B cell (primary cell): ENCODE measurements at regions not wholly inside any gene's neighbourhood (a gene's known extent, or its start where the extent isn't known, plus 50 kb on each side); places are given as distances from the start of the nearest gene placed in this dataset.

Source experiments
- ATAC-seq: fragments of 200-7000 bp; cut with Tn5 transposase; one replicate; pipeline ENCODE4 v1.10.0; 2021; ENCODE audit warnings: low read depth, mild to moderate bottlenecking, moderate number of reproducible peaks, moderate library complexity
- CTCF ChIA-PET: fragments of 350-600 bp; sonication (Branson Sonifier 250); formaldehyde crosslinking; loops from one replicate; lab custom pipeline; 2021; ENCODE audit warnings: antibody characterized with exemption, inconsistent platforms; lab: Charles Lee
- POLR2A ChIA-PET: fragments of 350-600 bp; sonication (Branson Sonifier 250); formaldehyde crosslinking; loops from one replicate; lab custom pipeline; 2021; ENCODE audit warnings: antibody characterized with exemption; lab: Charles Lee
- DNase-seq: peaks from one replicate; pipeline ENCODE4 v3.0.0; 2013
- H2AFZ ChIP-seq: 2 replicates; pipeline ENCODE4 v1.6.1; 2012; ENCODE audit warnings: mild to moderate bottlenecking, low read depth, low read length; ENCODE audit not compliant: insufficient read depth, poor library complexity, severe bottlenecking
- H3K27ac ChIP-seq, 2 donors: 1 replicate in 1 of 2; 2 replicates in 1 of 2; pipeline ENCODE4 v1.5.1; 2012 to 2013; ENCODE audit warnings: low read length in 2 of 2, mild to moderate bottlenecking in 2 of 2, moderate library complexity in 1 of 2
- H3K27me3 ChIP-seq, 4 experiments: fragments of 200-600 bp in 1 of 4; sonication (generic) in 1 of 4; replicated peaks in 1 of 4; 1 replicate in 2 of 4; 2 replicates in 2 of 4; pipeline versions ENCODE4 v1.6.1 to v1.7.0; 2013 to 2016; ENCODE audit warnings: low read length in 3 of 4, mild to moderate bottlenecking in 2 of 4, mixed read lengths in 1 of 4, moderate library complexity in 1 of 4; ENCODE audit not compliant: insufficient read depth in 4 of 4, control insufficient read depth in 3 of 4; ENCODE audit errors: control extremely low read depth in 1 of 4
- H3K36me3 ChIP-seq, 2 experiments: replicated peaks in 1 of 2; 1 replicate in 1 of 2; 2 replicates in 1 of 2; pipeline versions ENCODE4 v1.6.1 to v1.7.1; 2013; ENCODE audit warnings: low read length in 1 of 2; ENCODE audit not compliant: insufficient read depth in 2 of 2, control insufficient read depth in 1 of 2; ENCODE audit errors: control extremely low read depth in 1 of 2, extremely low read depth in 1 of 2
- H3K4me1 ChIP-seq, 2 donors: fragments of 200-600 bp in 1 of 2; sonication (generic) in 1 of 2; 1 replicate in 1 of 2; 2 replicates in 1 of 2; pipeline versions ENCODE4 v1.5.1 to v1.6.1; 2013 to 2017; ENCODE audit warnings: low read length in 2 of 2; ENCODE audit not compliant: control insufficient read depth in 2 of 2, insufficient read depth in 2 of 2
- H3K4me2 ChIP-seq: replicated peaks from 2 replicates; pipeline ENCODE3; 2012; ENCODE audit warnings: mild to moderate bottlenecking, low read depth, low read length; ENCODE audit not compliant: poor library complexity, severe bottlenecking
- H3K4me3 ChIP-seq, 5 experiments: fragments of 200-600 bp in 1 of 5; sonication (generic) in 1 of 5; 1 replicate in 3 of 5; 2 replicates in 2 of 5; pipeline versions ENCODE4 v1.5.1 to v1.7.0; 2011 to 2016; ENCODE audit warnings: low read length in 4 of 5, mild to moderate bottlenecking in 4 of 5, low read depth in 2 of 5, control low read depth in 1 of 5, moderate library complexity in 1 of 5; ENCODE audit not compliant: insufficient read depth in 1 of 5; ENCODE audit errors: control extremely low read depth in 1 of 5, extremely low read depth in 1 of 5
- H3K79me2 ChIP-seq: fragments of 200-600 bp; sonication (generic); one replicate; pipeline ENCODE4 v1.6.0; 2016; ENCODE audit warnings: low read length; ENCODE audit not compliant: control insufficient read depth, insufficient read depth
- H3K9ac ChIP-seq: fragments of 200-600 bp; sonication (generic); 2 replicates; pipeline ENCODE4 v1.6.1; 2017; ENCODE audit warnings: mild to moderate bottlenecking, low read length, moderate library complexity
- H3K9me3 ChIP-seq, 3 donors: one replicate each; pipeline versions ENCODE4 v1.6.1 to v1.7.1; 2013; ENCODE audit warnings: low read length in 2 of 3; ENCODE audit not compliant: control insufficient read depth in 2 of 3, insufficient read depth in 1 of 3; ENCODE audit errors: control extremely low read depth in 1 of 3
- H4K20me1 ChIP-seq: 2 replicates; pipeline ENCODE4 v1.6.0; 2012; ENCODE audit warnings: mild to moderate bottlenecking, low read length; ENCODE audit not compliant: insufficient read depth, control insufficient read depth, poor library complexity, severe bottlenecking
- H3K27ac Mint-ChIP-seq: one replicate; pipeline ENCODE4 v1.8.0; 2021; ENCODE audit warnings: mixed read lengths
- H3K27me3 Mint-ChIP-seq: one replicate; pipeline ENCODE4 v1.8.0; 2021; ENCODE audit warnings: mixed read lengths
- H3K4me1 Mint-ChIP-seq: one replicate; pipeline ENCODE4 v1.8.0; 2021; ENCODE audit warnings: mixed read lengths
- H3K4me3 Mint-ChIP-seq: one replicate; pipeline ENCODE4 v1.8.0; 2021; ENCODE audit warnings: mixed read lengths
- H3K9me3 Mint-ChIP-seq: one replicate; pipeline ENCODE4 v1.8.0; 2022; ENCODE audit warnings: mixed read lengths; ENCODE audit not compliant: insufficient read depth
- EZH2 ChIP-seq: IDR thresholded peaks from 2 replicates; pipeline ENCODE4 v1.6.1; 2012; ENCODE audit warnings: borderline replicate concordance, low read depth, mild to moderate bottlenecking, moderate library complexity, low read length; ENCODE audit not compliant: insufficient read depth, poor library complexity, severe bottlenecking
- WGBS: methylation state at CpG from one replicate; pipeline ENCODE4 v1.1.5; 2013; ENCODE audit warnings: missing lambda C conversion rate; ENCODE audit not compliant: insufficient coverage; 5-methylcytosine and 5-hydroxymethylcytosine counted together
- intact Hi-C: fragments of 100-400 bp; cut with micrococcal nuclease; formaldehyde crosslinking; loops from one replicate; pipeline ENCODE4 v1.10.0; 2022
- TF ChIP-seq, protein P1 (sequence below): fragments of 200-600 bp; IDR thresholded peaks from one replicate; pipeline ENCODE4 v1.8.0; 2022; ENCODE audit warnings: antibody characterized with exemption, mild to moderate bottlenecking

GRCh38 chr18:37871561-37871960, 306.0 kb upstream of the CELF4 start:
- intact Hi-C loops: no loop called here
- POLR2A ChIA-PET: no interaction called here

DNA sequence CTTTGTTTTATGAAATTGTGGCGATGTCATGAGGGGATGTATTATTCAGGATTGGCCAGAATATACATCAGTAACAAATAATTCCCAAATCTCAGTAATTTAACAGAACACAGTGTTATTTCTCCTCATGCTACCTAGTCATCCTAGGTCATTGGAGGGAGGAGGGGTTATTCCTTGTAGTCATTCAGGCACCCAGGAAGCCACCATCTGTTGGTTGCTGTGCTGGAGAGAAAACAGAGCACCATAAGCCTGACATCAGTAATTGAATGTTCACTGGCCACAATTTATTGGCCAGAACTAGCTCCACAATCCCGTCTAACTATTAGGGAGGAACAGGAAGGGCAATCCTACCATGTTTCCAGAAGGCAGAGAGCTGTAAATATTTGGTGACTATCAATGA, 303.5 kb upstream of the CELF4 start:
- intact Hi-C loops: no loop called here
- Histone ChIP-seq H3K4me1 (no peaks in the 10 kb centered on the region), H4K20me1 (no peaks in the 10 kb centered on the region), H3K79me2 (no peaks in the 10 kb centered on the region), H3K9me3 (no peaks in the 10 kb centered on the region), H3K4me2 (no peak overlapping the region), H3K9ac (no peak overlapping the region), H3K36me3 (no peaks in the 10 kb centered on the region), H3K4me3 (no peak overlapping the region), H3K27me3 (no peaks in the 10 kb centered on the region), H2AFZ (no peak overlapping the region), H3K27ac (no peak overlapping the region)
- no peak overlapping the region for H3K27ac Mint-ChIP-seq
- POLR2A ChIA-PET: no interaction called here
- ATAC-seq (no peak), DNase-seq (no peak)
- no peaks in the 10 kb centered on the region for H3K27me3 Mint-ChIP-seq
- H3K9me3 Mint-ChIP-seq: peaks cover 6% of the 10 kb centered on the region
- no peak overlapping the region for H3K4me3 Mint-ChIP-seq
- H3K4me1 Mint-ChIP-seq: no peaks in the 10 kb centered on the region
- CTCF ChIA-PET: no interaction called here
- TF ChIP-seq, protein P1, sequence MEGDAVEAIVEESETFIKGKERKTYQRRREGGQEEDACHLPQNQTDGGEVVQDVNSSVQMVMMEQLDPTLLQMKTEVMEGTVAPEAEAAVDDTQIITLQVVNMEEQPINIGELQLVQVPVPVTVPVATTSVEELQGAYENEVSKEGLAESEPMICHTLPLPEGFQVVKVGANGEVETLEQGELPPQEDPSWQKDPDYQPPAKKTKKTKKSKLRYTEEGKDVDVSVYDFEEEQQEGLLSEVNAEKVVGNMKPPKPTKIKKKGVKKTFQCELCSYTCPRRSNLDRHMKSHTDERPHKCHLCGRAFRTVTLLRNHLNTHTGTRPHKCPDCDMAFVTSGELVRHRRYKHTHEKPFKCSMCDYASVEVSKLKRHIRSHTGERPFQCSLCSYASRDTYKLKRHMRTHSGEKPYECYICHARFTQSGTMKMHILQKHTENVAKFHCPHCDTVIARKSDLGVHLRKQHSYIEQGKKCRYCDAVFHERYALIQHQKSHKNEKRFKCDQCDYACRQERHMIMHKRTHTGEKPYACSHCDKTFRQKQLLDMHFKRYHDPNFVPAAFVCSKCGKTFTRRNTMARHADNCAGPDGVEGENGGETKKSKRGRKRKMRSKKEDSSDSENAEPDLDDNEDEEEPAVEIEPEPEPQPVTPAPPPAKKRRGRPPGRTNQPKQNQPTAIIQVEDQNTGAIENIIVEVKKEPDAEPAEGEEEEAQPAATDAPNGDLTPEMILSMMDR: no peak
- no peak for TF ChIP-seq EZH2
- no CpG with 5 or more reads among the region's 2 CpGs for WGBS

More at GRCh38 chr18:37871561-37871960, 306.0 kb upstream of the CELF4 start:
- no peak overlapping the region for H3K27ac Mint-ChIP-seq
- Histone ChIP-seq H3K4me1 (no peaks in the 10 kb centered on the region), H2AFZ (no peak overlapping the region), H3K36me3 (no peaks in the 10 kb centered on the region), H3K4me2 (no peak overlapping the region), H4K20me1 (no peaks in the 10 kb centered on the region), H3K27me3 (no peaks in the 10 kb centered on the region), H3K9ac (no peak overlapping the region), H3K4me3 (no peak overlapping the region), H3K27ac (no peak overlapping the region), H3K79me2 (no peaks in the 10 kb centered on the region), H3K9me3 (no peaks in the 10 kb centered on the region)
- no peaks in the 10 kb centered on the region for H3K4me1 Mint-ChIP-seq
- TF ChIP-seq, protein P1: no peak
- no peak for TF ChIP-seq EZH2
- DNase-seq (no peak), ATAC-seq (no peak)
- no peak overlapping the region for H3K4me3 Mint-ChIP-seq
- WGBS: no CpG with 5 or more reads among the region's 1 CpG
- H3K9me3 Mint-ChIP-seq: peaks cover 2% of the 10 kb centered on the region
- no peaks in the 10 kb centered on the region for H3K27me3 Mint-ChIP-seq
- CTCF ChIA-PET: no interaction called here
